NOMO-1 treated with dmso at 0.1 percent for 144 hours (cell line): ENCODE measurements at regions not wholly inside any gene's neighbourhood (a gene's known extent, or its start where the extent isn't known, plus 50 kb on each side); places are given as distances from the start of the nearest gene placed in this dataset.
A peak's percentile ranks its signal among the peaks of the same experiment; 100 is the strongest.

Experiments
- DNase-seq: peaks from one replicate; lab custom pipeline; 2025; ENCODE audit not compliant: unreplicated experiment; lab: John Stamatoyannopoulos, UW

DNA sequence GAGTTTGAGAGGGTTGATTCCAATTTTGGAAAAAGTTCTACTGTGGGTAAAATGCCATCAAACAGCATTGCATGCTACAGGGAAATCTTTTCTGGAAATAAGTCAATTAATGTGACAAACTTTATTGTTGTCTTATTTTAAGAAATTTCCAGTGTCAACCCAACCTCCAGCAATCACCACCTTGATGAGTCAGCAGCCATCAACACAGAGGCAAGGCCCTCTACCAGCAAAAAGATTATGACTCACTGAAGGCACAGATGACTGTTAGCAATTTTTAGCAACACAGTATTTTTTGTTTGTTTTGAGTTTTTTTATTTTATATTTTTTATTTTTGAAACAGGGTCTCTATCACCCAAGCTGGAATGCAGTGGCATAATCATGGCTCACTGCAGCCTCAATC is 165.4 kb upstream of the C1QTNF7 start:
- DNase-seq = no peak

DNA sequence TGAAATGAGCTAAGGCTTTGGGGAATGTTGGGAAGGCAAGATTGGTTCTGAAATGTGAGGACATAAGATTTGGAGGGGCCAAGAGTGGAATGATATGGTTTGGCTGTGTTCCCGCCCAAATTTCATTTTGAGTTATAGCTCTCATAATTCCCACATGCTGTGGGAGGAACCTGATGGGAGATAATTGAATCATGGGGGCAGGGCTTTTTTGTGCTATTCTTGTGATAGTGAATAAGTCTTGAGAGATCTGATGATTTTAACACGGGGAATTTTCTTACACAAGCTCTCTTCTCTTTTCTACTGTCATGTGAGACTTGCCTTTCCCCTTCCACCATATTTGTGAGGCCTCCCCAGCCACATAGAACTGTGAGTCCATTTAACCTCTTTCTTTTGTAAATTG is 157.6 kb upstream of the C1QTNF7 start:
- no peak for DNase-seq

DNA sequence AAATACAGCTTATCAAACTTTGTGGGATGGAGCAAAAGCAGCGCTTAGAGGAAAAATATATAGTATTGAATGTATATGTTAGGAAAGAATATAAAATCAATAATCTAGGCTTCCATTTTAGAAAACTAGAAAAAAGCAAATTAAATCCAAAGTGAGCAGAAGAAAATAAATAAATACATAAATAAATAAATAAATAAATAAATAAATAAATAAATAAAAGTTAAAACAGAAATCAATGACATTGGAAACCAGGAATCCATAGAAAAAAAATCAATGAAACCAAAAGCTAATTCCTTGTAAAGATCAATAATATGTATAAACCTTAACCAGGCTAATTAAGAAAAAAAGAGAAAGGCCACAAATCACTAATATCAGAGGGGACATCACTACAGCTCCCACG is 141.8 kb upstream of the C1QTNF7 start:
- no peak for DNase-seq

DNA sequence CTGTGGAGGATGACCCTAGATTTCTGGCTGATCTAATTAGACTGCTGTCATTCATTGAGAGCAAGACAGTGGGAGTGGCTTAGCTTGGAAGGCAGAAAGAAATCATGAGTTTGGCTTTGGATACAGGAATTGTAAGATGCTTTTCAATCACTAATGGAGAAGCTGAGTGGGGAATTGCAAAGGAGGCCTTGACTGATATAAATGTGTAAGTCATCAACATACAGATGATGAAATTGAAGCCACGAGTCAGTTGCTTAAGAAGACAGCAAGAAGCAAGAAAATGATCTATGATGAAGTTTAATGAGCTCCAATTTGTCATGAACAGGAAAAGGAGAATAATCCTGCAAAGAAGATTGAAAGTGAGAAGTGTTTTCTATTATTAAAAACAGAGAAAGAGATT is 136.7 kb upstream of the C1QTNF7 start:
- peak; percentile 43 for DNase-seq

DNA sequence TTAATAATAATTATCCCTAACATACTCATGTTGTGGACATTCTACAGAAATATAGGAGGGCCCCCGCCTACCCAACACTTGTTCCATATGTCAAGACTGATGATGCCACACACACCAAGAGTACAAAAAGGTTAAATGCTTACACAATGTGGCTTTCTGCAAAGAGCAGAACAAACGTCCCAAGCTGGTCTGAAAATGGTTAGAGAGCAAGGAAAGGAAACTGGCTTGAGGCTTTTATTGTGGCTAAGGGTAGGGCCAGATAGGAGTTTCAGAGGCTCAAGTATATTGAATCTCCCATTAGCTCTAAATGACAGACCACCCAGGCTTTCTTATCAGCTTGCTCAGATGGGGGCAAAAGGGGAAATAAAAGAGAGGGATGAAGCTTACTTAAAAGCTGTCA is 134.1 kb upstream of the C1QTNF7 start:
- DNase-seq = no peak

DNA sequence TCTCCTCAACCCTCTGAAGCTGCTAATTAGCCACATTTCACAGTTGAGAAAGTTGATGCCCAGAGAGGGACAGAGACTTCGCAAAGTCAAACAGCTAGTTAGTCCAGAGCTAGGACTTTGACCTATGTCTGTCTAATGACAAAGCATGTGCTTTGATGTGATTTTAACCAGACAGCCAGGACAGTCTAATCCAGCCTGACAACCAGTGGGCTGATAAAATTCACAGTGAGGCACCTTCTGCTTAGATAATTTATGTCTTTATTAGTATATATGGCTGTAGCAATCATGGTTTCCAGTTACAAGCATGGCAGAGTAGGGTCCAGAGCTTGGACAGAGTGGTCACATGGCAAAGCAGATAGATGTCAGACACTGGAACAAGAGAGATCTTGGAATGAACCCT is 133.6 kb upstream of the C1QTNF7 start:
- DNase-seq = no peak

DNA sequence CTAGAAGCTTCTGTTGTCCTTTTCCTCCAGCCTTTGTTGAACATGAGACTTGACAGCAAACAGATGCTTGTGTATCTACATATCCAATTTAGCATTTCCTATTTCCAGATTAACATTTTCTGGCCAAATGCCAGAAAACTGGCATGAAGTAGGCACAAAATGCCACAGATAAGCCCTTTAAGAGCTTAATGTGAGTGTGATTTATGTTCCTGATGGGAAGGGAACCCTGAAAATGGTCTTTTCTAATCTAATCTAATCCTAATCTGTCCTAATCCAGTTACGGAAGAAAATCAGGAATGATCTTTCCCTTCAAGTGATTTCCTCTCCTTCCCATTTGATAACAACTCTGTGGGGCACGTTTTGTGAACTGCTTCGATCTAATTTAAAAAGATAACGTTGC is 133.0 kb upstream of the C1QTNF7 start:
- DNase-seq = no peak

DNA sequence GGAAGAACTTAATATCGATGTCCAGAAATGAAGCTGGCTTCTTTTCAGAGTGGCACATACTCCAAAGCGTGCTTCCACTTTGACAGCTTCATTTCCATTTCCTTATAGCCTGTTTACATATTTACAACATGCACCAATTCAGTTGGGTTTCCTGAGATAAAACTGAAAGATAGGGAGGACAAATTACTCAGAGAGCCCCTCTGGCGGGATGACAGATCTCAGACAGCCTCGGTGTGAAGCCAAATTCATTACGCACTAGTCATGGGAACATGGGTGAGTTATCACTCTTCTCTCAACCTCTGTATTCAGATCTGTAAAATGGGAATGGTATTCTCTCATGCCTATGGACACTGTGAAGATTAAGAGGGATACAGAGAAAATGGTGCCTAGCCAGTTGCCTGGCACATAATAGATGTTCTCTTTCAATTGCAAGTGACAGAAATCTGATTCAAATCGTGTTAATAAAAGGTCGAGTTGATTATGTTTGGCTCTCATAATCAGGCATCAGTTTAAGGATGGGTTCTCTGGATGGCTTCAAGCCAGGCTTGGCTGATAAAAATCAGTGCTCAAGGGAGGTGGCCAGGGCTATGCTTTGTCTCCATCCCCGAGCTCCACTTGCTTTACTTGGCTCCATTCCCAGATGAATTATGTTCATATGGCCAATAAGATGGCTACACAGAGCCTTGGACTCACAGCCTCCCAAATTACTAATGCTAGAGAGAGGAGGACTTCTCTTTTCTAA is 132.2 kb upstream of the C1QTNF7 start:
- DNase-seq = no peak

DNA sequence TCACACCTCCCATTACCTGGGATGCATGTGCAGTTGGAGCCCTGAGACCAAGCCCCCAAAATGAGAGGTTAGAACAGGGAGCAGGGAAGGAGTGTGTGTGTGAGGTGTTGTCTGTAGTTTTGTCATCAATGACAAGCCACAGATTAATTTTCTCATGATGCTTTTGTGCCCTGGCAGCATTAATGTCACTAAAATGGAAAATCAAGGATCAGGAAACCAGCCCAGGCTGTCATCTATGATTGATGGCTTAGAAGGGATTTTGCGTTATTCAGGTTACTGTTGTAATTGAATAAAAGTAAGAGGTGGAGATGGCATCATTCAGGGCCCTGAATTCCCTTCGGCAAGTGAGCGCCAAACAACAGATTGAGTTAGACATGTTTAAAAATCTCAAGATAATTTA is 130.5 kb upstream of the C1QTNF7 start:
- no peak for DNase-seq

DNA sequence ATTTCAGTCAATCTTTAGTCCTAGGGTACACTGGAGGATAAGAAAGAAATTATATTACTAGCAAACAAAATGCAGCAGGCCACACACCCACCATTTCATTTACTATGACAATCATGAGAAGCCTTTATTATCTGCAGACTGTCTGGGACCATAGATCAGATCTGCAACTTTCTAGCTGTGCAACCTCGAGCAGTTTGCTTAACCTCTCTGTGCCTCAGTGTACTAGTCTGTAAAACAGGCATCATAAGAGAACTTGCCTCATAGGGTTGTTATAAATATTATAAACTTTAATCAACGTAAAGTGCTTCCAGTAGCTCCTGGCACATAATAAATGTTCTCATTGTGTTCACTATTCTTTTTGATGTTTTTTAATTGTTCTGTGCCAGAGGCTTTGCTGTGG is 128.2 kb upstream of the C1QTNF7 start:
- no peak for DNase-seq

DNA sequence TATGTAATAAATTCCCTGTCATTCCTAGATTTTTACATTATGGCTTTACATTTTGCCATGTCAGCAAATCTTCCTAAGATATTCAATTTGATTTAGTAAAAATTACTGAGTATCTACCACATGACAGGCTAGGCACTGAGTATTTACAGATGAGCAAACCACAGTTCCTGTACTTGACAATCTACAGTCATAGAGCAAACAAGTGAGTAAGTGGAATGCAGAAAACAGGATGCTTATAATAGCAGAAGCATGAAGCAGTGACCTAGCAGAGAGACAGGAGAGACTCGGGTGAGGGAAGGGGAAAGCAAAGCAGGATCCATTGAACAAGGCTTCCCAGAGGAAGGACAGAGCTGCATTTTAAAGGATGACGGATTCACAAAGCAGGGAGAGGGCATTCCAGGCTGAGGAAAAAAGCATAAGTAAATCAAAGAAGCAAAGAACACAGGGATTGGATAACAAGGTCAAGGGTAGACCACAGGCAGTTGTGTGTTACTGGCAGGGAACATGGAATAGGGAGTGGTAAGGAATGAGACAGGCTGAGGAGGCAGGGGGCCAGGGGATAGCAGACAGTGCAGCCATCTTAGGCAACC is 124.7 kb upstream of the C1QTNF7 start:
- DNase-seq = no peak

DNA sequence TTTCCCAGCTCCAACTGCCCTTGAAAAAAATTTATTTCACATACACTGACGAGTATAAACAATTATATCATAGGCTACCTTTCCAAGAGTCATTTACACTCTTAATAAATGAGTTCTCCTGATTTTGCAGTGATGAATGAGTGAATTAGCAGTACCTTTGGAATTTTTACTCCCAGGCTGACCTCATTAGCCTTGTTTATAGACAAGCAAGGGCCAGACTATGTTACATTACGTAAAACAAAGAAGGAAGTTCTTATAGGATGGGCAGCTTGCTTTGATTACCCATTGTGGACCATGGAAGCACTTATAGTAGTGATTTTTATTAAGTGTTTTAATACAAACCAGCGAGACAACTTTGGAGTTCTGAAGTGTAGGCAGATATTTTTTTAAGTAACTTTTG is 112.9 kb upstream of the C1QTNF7 start:
- no peak for DNase-seq

DNA sequence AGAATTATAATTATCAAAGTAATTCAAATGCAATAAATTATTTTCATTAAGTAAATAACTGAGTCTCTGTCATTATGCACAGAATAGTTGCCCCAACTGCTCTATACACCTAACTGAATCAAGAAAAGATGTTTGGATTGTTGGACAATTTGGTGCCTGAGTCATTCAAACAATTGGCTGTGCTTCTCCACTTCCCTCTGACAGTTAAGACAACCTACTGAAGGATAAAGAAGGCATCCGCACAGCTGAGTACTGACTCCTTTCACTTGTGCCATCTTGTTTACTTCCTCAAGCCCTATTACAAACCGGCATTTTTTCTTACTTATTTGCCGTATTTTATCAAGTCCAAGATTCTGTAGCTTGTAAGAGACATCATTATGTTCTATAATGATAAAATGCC is 110.6 kb upstream of the C1QTNF7 start:
- DNase-seq = no peak

DNA sequence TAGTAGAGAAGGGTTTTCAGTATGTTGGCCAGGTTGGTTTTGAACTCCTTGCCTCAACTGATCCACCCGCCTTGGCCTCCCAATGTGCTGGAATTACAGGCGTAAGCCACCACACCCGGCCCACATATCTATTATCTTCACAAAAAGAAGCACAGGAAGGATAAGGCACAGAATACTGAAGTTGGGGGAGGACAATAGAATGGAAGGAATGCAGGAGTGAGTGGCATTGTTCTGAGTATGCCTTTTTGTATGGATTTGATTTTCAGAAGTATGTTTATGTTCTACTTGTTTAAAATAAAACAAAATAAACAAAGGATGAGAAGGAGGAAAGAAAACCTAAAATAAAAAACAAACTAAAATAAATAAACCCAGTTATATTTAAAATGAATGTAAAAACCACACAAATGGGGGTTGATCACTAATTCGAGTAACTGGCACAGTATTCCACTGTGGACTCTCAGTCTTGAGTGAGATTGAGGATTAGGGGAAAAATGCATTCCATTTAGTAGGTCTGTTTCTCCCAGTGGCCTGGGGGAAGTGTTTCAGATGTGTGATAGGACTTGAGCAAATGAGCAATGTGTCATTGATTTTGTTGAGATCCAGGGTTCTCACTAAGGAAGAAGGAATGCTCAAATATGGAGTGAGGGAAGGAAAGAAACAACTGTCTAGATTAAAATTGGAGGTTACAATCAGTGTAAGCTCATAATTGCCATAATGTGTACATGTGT is 109.0 kb upstream of the C1QTNF7 start:
- no peak for DNase-seq

DNA sequence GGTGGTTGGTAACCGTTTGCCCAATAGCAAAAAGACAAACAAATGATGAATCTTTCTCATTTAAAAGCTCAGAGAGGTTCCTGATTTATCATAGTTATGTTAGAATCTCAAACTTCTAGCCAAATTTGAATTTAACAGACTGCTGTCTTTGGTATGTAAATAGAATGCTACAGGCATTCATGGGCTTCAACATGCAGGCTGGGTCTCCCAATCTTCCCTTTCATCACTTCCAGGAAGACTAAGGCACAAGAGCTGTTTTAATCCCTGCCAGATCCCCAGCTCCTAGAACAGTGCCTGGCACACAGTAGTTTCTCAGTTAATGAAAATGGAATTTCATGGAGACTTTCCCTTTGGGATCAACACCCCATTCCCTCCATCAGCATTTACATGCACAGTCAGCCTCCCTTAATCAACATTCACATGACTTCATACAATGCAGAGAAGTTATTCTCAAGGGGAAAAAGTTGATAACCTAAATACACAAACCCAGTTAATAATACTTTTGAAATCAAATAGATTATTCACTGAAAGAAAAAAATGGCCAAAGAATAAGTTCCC is 107.6 kb upstream of the C1QTNF7 start:
- no peak for DNase-seq

DNA sequence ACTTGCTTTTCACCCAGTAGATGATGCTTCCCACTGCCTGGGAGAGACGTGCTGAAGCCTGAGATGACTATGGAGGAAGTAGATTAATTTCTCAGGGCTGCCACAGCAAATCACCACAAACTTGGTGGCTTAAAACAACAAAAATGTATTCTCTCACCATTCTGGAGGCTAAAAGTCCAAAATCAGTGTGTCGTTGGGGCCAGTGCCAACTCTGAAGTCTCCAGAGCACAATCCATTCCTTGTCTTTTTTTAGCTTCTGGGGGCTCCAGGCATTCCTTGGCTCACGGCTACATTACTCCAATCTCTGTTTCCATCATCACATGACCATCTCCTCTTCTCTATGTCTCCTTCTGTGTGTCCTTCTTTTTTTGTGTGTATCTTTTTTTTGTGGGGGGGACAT is 105.8 kb upstream of the C1QTNF7 start:
- DNase-seq = no peak

DNA sequence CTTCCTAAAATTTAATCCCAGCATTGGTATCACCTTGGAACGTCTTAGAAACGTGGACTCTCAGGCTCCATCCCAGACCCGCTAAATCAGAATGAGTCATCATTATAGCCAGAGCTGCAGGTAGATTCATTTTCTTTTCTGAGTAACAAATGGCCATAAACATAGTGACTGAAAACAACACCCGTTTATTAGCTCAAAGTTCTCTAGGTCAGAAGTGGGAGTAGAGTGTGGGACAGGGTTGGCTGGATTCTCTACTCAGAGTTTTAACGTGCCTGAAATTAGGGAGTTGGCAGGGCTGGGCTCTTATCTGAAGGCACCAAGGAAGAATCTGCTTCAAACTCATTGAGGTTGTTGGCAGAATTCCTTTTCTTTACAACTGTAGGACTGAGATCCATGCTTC is 101.8 kb upstream of the C1QTNF7 start:
- DNase-seq = no peak

DNA sequence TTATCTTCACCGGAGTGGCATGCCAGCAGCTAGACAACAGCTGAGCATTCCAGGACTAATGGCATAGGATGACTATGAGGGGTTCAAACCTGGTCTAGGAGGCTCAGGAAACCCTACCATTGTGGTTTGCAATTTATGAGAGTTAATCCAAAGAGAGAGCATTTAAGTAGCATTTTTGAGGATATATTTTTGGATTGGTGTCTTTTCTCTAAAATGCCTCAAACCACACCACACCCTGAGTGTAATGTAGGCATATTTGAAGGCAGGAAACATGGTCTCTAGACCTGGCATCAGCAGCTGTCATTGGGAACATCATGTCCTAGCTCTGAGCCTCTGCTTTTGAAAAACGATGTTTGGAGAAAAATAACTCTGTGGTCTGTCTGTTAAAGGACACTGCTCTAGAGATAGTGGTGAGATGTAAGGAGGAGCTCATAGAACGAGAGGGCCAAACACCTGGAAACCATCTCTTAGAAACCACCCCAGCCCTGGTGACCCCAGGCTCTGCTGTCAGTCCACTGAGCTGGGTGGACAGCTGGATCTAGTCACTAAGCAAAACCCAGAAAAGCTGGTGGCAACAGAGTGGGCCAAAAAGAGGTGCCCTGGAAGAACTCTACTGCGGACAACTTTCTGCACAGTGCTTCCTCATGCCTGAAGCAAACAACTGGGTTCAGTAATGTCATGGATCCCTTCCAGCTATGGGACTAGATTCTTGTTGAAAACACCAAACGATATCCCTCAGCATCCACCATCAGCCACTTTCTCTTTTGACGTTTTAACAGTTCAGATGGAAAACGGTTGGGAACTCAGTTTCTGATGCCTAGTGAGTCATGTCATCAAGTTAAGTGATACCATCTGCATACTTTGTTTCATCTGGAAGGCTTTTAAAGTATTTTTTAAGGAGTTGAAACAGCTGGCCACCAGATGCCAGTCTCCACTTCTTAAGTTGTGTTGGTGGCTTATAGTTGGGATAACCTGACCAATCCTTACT is 100.2 kb upstream of the C1QTNF7 start:
- no peak for DNase-seq

DNA sequence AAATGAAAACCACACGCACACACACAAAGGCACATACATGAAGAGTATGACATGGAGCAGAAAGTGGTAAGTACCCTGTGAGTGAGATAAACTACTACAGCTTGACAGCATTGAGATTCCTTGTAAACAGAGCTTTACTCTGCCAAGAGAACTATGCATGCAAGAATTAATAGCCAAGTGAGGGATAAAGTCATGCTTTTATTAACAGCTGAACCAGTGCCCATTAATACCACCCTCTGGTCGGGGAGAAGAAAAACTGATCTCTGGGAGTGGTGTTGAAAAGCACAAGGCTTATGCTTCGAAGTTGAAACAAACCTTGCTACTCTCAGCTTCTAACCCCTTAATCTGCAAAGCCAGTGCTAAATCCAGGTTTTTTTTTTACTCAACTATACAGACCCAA is 95.9 kb upstream of the C1QTNF7 start:
- no peak for DNase-seq

DNA sequence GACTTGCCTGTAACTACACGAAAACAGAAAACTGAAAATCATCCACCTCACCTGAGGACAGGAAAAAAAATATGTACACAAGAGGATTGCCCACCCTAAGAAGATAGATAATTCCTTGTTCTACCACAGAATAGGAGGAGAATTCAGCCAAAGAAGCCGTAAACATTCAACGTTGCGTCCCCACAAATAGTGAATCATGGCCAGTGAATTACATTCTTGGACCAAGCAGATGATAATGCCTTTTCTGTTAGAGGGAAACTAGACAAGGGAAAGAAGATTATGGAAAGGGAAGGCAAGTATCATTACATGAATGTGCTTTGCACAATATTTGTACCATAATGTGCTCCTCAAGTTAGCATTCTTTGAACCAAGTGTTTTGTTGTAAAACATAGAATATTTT is 95.5 kb upstream of the C1QTNF7 start:
- no peak for DNase-seq
